ELR (cell line): ENCODE measurements at regions not wholly inside any gene's neighbourhood (a gene's known extent, or its start where the extent isn't known, plus 50 kb on each side); places are given as distances from the start of the nearest gene placed in this dataset.
"Not testable (repeated sequence)": the region's sequence is repeated elsewhere in the genome, so short reads cannot be mapped to it uniquely, and the experiment has no call there.

Experiments used
- DNase-seq: peaks from one replicate; pipeline ENCODE4 v3.0.0-alpha.2; 2015; ENCODE audit warnings: low read depth

DNA sequence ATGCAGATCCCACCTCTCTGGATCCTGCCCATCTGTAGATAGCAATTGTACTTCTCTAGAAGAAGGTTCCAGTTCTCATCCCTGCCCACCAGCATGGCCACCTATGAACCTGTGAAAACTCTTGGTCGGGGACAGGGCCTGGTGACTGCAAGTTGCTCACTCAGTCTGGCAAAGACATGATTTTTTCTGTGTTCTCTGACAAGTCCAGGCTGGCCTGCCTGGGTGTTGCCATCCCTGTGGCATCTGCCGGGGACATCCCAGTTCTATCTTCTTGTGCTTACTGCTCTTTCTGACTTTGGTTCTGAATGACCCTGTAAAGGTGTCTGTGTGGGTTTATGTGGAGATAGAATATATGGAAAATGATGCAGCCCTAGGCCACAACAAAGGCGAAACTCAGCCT, 545.8 kb downstream of the INSC start:
- no peak for DNase-seq

DNA sequence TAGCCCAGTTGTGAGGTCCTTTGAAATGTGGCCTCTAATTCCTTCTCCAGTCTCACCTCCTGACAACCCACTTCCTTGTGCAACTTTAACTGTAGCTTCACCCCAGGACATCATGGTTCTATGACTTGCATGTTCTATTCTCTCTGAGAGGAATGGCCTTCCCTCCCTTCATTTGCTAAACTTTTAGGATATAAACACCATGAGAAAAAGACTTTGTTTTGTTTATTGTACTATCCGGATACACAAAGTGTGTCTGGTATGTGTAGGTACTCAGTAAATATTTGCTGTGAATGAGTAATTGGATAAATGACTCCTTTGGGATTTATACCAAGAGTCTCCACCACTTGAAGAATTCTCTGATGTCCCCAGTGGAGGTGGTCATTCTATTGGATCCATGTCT, 547.6 kb downstream of the INSC start:
- no peak for DNase-seq

- DNase-seq, result no peak
Observed at GRCh38 chr11:15663777-15664218, 549.1 kb downstream of the INSC start.

DNA sequence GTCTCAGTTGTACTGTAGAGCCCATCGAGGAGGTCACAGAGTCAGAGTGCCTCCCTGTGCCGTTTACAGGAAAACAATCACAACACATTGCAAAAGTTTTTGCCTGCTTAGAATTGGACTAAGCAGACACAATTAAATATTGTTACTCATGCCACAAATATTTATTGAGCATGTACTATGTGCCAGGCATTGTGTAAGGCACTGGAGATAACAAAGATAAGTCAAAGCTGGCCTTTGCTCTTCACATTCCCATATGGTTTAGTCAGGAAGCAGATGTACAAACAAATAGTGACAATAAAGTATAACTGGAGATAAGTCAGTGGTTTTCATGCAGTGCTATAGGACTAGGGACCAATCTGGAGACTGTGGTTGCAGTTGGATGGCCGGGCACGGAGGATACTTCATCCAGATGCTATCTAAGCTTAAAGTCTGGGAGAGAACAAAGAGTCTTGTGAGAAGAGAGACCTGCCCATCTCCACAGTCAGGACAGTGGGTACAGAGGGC, 550.7 kb downstream of the INSC start:
- peak; percentile 18 for DNase-seq

DNA sequence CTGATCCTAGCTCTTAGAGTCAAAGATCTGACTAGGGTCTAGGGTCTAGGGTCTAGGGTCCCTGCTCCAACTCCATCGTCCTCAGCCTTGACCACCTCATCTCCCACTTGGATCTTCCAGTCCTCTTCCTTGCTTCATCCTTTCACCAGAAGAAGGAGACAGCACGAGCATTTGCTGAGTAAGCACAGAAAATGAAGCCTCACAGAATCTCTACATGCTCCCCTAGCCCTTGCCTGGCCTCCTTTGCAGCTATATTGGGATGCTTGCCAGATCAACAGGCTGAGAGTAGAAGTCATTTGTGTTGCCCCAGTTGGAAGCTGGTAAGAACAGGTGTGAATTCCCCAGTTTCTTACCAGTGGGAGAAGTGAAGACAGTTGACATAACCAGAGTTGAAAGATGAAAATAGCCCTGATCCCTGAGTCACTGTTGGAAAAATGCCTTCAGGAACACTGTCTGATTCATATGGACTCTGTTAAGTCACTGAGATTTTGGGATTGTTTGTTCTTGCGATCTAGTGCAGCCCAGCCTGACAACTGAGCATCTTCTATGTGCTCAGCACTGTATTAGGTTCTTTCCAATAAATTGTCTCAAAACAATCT, 552.5 kb downstream of the INSC start:
- DNase-seq, result no peak

GRCh38 chr11:15668718-15669117, 554.0 kb downstream of the INSC start:
- DNase-seq, result no peak

DNA sequence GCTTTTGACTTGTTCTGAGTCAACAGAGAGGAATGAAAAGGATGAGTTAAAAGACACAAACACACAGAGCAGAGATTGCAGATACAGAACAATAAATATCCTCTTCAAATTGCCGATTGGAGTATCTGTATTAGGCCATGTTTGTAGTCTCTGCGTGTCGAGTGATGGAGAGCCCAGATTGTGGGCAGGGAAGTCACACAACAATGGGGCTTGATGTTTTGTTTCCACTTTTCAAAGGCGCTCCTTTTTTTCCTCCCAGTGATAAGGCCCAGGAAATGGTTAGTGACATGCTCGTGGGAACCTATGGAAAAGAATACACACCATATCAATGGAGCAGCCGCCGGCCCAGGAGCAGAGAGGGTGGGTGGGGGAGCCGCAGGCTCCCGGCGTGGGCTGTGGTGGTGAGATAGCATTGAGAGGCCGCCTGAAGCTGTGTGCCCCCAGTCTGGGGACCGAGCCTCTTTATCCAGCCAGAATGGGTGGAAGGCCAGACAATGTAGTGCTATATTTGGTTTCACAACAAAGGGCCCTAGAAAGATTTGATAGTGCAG, 555.9 kb downstream of the INSC start:
- no peak for DNase-seq

DNA sequence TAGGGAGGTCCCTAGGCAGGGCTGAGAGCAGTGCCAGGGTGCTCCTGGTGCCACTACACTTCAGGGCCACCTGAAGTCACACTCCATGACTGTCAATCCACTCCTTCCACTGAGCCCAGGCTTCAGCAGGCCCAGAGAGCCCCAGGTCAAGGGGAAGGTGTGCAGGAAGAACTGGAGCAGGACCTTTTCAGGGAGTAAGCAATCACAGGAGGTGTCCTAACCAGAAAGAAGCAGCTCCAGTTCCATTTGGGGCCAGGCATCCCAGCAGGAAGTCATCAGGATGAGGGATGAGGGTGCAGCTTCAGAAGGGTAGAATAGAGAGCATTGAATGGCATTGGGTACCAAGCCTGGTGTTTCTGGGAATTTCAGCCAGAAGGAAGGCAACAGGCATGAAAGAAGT, 556.5 kb downstream of the INSC start:
- DNase-seq, result no peak

DNA sequence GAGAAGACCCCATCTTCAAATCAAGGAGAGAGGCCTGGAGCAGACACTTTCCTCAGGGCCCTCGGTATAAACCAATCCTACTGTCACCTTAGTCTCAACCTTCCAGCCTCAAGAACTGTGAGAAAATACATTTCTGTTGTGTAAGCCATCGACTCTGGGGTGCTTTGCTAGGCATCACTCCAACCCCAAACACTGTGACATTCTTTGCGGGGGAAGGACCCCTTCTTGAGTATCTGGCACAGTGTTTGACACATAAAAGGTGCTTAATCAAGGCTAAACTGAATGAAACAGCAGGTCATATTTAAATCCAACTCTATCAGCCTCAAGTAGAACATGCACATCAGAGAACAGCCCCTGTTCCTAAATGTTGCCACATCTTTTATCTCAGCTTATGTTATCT, 558.1 kb downstream of the INSC start:
- no peak for DNase-seq

DNA sequence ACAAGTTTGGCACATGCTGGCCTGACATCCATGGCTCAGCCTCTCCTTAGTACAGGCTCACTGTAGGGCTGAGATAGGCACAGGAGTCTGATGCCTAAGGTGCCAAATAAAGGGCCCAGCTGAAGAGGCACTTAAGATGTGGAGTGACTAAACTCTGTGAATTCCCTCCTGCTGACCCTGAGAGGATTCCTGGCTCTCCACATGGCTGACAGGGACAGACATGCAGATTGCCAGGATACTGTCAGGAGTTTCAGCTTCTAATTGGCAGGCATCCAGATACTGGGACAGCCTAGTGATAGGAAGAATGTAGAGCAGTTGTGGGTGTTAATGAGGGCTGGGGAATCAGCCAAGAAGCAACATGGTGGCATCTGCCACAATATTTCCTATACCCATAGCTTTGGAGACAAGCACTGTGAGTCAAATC, 558.7 kb downstream of the INSC start:
- DNase-seq, result no peak

DNA sequence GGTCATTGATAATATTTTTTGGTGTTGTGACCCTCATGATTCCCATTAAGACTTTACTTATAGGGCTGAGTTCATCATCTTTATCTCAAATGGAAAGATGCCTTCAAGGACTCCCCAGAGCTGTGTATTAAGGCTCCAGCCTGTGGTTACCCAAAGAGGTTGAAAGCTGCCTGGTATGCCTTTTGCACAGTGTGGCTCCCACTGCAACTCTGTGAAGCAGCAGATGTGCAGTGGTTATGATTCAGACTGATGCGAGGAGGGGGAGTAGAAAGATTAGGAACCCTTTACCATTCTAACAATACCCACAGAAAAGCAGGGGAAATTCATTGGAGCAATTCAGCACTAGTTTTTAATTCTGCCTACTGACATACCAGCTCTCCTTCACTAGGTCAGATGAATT, 560.0 kb downstream of the INSC start:
- no peak for DNase-seq

DNA sequence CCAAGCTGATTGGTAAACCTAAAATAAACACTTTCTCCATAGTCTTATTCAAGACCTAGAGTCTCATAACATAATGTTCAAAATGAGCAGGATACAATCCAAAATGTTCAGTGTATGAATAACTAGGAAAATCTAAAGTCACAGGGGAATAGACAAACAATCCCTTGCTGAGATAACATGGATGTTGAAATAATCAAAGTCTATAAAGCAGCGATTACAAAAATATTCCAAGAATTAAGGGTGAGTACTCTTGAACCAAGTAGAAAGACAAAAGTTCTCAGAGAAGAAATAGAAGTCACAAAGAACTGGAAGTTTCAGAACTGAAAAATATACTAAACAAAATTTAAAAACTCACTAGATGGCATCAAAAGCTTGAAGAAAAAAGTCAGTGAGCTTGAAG, 561.0 kb downstream of the INSC start:
- no peak for DNase-seq

DNA sequence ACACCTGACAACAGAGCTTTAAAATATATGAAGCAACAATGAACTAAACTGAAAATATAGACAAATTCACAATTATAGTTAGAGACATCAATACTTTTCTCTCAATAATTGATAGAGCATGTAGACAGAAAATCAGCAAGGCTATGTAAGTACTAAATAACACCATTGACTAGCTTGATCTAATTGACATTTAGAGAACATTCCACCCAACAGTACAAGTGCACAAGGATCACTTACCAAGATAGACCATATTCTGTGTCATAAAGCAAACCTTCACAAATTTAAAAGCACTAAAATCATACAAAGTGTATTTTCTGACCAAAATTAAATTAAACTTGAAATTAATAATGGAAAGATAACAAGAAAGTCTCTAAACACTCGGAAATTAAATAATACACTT, 562.5 kb downstream of the INSC start:
- DNase-seq, result no peak

GRCh38 chr11:15683528-15683927, 568.8 kb downstream of the INSC start:
- DNase-seq, result no peak

DNA sequence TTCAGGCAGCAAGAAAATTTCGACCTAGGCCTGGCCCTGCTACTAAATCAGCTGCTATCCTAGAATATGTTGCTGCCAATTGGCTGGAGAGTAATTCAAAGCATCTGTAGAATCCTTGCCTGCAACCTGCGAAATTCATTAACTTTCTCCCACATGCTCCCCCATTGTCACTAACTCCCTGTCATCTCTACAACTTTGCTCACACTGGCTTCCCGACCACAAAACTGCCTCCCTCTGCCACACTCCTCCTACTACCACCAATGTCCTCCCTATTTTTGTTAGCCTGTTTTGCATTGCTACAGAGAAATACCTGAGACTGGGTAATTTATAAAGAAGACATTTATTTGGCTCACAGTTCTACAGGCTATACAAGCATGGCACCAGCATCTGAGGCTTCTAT, 570.6 kb downstream of the INSC start:
- DNase-seq, result no peak

DNA sequence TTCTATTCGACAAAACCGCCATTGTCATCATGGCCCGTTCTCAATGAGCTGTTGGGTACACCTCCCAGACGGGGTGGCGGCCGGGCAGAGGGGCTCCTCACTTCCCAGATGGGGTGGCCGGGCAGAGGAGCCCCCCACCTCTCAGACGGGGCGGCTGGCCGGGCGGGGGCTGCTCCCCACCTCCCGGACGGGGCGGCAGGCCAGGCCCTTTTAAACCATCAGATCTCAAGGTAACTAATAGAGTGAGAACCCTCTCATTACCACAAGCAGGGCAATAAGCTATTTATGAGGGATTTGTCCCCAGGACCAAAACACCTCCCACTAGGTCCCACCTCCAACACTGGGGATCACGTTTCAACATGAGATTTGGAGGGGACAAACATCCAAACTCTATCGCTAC, 571.5 kb downstream of the INSC start:
- not testable (repeated sequence) for DNase-seq

- DNase-seq, result peak; percentile 2
Observed at GRCh38 chr11:15687342-15687741, 572.6 kb downstream of the INSC start.

- peak; percentile 23 for DNase-seq
Observed at GRCh38 chr11:15688351-15688792, 573.6 kb downstream of the INSC start.

GRCh38 chr11:15690320-15690719, 575.6 kb downstream of the INSC start:
- DNase-seq, result no peak

GRCh38 chr11:15692739-15693138, 578.0 kb downstream of the INSC start:
- peak; percentile 18 for DNase-seq

DNA sequence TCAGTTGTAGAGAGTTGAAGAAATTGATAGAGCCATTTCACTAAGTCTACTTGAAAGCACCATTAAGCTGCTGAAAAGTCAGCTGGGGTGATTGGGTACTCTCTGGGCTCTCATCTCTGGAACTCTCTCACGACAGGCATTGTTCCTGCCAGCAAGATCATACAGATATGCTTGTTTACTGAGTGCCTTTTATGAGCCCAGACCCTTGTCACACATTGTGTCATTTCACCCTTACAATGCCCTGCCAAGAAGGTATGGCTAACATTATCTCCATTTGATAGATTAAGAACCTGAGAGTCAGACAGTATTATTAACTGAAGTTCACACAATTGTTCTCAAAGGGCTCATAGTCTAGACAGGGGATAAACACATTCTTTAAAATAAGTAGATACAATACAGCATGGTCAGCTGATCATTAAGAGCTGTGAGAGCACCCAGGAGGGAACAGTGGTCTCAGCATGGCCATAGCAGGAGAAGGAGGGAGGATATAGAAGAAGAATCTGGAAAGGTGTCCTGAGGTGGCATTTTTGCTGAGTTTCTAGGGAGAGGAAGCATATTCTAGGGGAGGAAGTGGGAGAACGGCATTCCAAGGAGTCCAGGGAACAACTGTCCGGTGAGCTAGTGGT, 580.5 kb downstream of the INSC start:
- DNase-seq, result no peak

- no peak for DNase-seq
Observed at GRCh38 chr11:15696069-15696468, 581.3 kb downstream of the INSC start.

DNA sequence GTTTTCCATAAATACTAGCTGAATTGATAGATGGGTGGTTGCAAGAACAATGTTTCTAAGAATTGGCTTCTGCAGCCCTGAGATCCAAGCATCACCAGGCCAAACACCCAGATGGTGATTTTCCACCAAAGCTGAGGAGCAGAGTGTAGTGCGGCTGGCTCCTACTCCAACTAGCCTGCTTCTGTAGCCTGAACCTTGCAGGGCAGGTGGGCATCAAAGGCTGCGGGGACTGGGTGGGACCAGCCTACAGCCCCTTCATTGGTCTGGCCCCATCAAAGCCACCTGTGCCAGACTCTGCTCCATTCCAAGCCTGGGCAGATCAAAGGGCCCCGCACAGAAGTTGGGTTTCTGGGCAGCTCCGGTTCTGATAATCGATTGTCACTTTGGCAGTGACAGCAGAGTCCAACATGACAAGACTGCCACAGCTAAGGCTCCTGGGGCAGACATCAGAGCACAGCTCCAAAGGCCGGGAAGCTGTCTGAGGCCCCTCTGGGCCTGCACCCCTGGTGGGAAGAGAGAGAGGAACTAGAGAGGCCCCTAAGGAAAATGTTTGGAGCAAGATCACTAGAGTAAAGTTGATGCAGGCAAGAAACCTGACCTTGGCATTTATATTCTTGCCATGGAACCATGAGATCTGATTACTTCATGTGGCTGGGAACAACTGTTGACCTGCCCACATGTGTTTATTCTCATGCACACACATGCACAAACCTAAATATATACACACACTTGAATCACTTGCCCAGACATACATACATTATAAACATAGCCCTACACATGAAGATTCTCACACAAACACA, 582.9 kb downstream of the INSC start:
- no peak for DNase-seq
